ENCODE measurements at regions not wholly inside any gene's neighbourhood (a gene's known extent, or its start where the extent isn't known, plus 50 kb on each side); places are given as distances from the start of the nearest gene placed in this dataset.

- Histone ChIP-seq H3K4me3 (no peak overlapping the region), H3K27me3 (no peaks in the 10 kb centered on the region), H3K4me1 (no peaks in the 10 kb centered on the region), H3K27ac (no peak overlapping the region), H3K36me3 (no peaks in the 10 kb centered on the region), H3K9me3 (no peaks in the 10 kb centered on the region)
- no peak for ATAC-seq
- no peak for TF ChIP-seq CTCF (IDR thresholded peaks at IDR 0.05)
- DNase-seq: no peak
- intact Hi-C loops (cut with DNase I): no loop called here
Observed at GRCh38 chr3:101172516-101172915, 147.9 kb downstream of the IMPG2 start.

GRCh38 chr3:101171681-101172191 lies 148.6 kb downstream of the IMPG2 start:
- no peaks in the 10 kb centered on the region for H3K27me3 ChIP-seq
- TF ChIP-seq CTCF (IDR thresholded peaks at IDR 0.05): no peak
- intact Hi-C loops (cut with DNase I): no loop called here
- no peaks in the 10 kb centered on the region for H3K9me3 ChIP-seq
- no peak overlapping the region for H3K4me3 ChIP-seq
- H3K27ac ChIP-seq: no peak overlapping the region
- H3K4me1 ChIP-seq: no peaks in the 10 kb centered on the region
- DNase-seq: no peak
- ATAC-seq: no peak
- no peaks in the 10 kb centered on the region for H3K36me3 ChIP-seq

DNA sequence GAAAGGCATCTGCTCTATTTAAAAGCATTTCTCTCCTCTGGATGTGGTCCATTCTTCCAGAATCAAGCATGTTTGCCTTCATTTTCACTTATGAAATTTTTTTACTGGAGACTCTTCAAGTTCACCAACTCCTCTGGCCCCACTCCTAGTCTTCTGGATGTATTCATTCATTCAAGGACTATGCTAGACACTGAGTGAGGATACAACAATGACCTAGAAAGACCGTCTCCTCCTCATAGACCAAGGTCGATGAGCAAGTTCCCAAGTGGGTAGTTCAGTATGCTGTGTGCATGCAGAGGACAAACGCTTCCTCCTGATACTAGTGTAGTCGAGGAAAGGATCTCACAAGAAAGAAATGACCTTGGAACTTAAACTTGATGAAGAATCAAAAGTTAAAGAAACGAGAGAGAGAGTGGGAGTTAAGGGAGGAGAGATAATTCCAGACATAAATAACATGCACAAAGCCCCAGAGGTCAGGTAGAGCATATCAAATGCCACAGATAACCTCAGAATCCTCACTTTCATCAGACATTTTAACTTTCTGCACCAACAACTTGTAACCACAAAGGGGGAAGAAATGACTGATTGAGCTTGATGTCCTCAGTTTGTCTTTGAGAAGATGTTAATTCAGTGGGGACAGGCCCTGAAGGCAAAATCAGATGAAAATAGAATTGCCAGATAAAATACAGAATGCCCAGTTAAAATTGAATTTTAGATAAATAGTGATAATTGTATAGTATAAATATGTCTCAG lies 149.4 kb downstream of the IMPG2 start:
- Histone ChIP-seq H3K4me3 (no peak overlapping the region), H3K4me1 (no peaks in the 10 kb centered on the region), H3K36me3 (no peaks in the 10 kb centered on the region), H3K27me3 (no peaks in the 10 kb centered on the region), H3K9me3 (no peaks in the 10 kb centered on the region), H3K27ac (no peak overlapping the region)
- no peak for TF ChIP-seq CTCF (IDR thresholded peaks at IDR 0.05)
- DNase-seq (no peak), ATAC-seq (no peak)
- intact Hi-C loops (cut with DNase I): no loop called here

DNA sequence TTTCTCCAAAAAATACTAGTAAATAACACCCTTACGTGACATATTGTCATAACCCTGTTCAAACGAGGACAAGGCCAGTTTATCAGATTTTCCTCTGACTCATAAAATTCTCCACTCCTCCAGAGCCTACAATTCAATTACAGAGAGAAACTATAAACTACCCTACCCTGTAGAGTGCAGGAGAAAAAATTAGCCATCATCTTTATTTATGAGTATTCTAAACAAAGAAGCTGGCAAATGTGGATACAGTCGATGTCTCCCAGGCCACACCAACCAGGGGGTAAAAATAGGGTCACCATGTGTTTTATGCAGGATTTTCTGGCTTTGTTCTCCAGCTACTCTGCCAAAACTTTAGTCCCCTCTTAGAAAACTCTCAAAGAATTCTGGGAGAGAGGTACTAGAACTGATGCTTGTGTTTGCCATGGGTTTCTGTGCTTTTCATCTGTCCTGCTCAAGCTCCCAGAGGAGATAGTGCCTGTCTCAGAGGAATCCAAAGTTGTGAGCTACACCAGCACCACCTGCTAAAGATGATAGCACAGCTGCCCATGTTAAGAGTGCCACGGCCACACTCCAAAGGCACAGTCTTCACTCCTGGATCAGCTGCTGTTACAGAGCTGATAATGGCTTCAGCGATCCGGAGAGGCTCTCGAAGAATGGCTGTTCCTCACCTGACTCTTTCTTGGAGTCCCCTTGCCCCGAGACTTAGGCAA lies 150.2 kb downstream of the IMPG2 start:
- no peak for TF ChIP-seq CTCF (IDR thresholded peaks at IDR 0.05)
- ATAC-seq (no peak), DNase-seq (no peak)
- H3K27ac ChIP-seq: no peak overlapping the region
- H3K4me3 ChIP-seq: no peak overlapping the region
- no peaks in the 10 kb centered on the region for H3K36me3 ChIP-seq
- no peaks in the 10 kb centered on the region for H3K27me3 ChIP-seq
- no peaks in the 10 kb centered on the region for H3K4me1 ChIP-seq
- H3K9me3 ChIP-seq: no peaks in the 10 kb centered on the region
- intact Hi-C loops (cut with DNase I): no loop called here

DNA sequence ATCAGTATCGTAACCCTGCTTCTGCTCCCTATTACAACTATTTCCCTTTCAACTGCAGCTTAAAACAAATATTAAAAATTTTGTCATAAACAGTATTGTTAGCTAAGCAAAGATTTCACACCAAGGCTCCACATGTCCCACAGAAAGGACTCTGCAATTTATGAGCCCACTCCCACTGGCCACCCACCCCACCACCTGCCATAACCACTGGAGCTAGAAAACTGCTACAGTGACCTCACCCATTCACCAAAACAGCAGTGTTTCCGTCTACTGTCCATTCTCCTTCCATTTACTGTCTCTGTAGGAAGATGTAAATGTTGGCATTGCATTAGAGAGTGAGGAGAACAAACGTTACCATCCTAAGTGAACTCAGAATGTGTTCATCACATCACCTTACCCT lies 150.9 kb downstream of the IMPG2 start:
- intact Hi-C loops (cut with DNase I): no loop called here

More for the DNA sequence above, 150.9 kb downstream of the IMPG2 start:
- Histone ChIP-seq H3K9me3 (no peaks in the 10 kb centered on the region), H3K4me3 (no peak overlapping the region), H3K4me1 (no peaks in the 10 kb centered on the region), H3K27ac (no peak overlapping the region), H3K36me3 (no peaks in the 10 kb centered on the region), H3K27me3 (no peaks in the 10 kb centered on the region)
- no peak for TF ChIP-seq CTCF (IDR thresholded peaks at IDR 0.05)
- ATAC-seq (no peak), DNase-seq (no peak)

Measured in upper lobe of right lung (tissue), 1 donor.